Hematopoietic multipotent progenitor cell treated with erythropoietin and hydrocortisone succinate and interleukin-3 and kit ligand, for 15 days (in vitro differentiated cells): ENCODE measurements at regions not wholly inside any gene's neighbourhood (a gene's known extent, or its start where the extent isn't known, plus 50 kb on each side); places are given as distances from the start of the nearest gene placed in this dataset.

Experiments used
- DNase-seq: peaks from one replicate; pipeline ENCODE4 v3.0.0-alpha.2; 2015; ENCODE audit warnings: low spot score

GRCh38 chr12:3959799-3960560 is 86.8 kb upstream of the PARP11 start:
- DNase-seq, result no peak

GRCh38 chr12:3958534-3958933 is 85.3 kb upstream of the PARP11 start:
- no peak for DNase-seq

GRCh38 chr12:3951380-3952135 is 78.4 kb upstream of the PARP11 start:
- DNase-seq, result no peak

- no peak for DNase-seq
These were observed 77.6 kb upstream of the PARP11 start for GRCh38 chr12:3950714-3951320.

- DNase-seq, result no peak
These were observed 74.6 kb upstream of the PARP11 start for GRCh38 chr12:3947781-3948180.

- no peak for DNase-seq
These were observed 72.5 kb upstream of the PARP11 start for GRCh38 chr12:3945671-3946070.

GRCh38 chr12:3944620-3945019 is 71.4 kb upstream of the PARP11 start:
- no peak for DNase-seq

GRCh38 chr12:3938042-3938544 is 64.9 kb upstream of the PARP11 start:
- no peak for DNase-seq

GRCh38 chr12:3935078-3935477 is 61.9 kb upstream of the PARP11 start:
- no peak for DNase-seq

- no peak for DNase-seq
These were observed 60.6 kb upstream of the PARP11 start for GRCh38 chr12:3933819-3934192.

- DNase-seq, result no peak
These were observed 60.0 kb upstream of the PARP11 start for GRCh38 chr12:3933074-3933818.

- DNase-seq, result no peak
These were observed 58.6 kb upstream of the PARP11 start for GRCh38 chr12:3931776-3932175.

- no peak for DNase-seq
These were observed 58.0 kb upstream of the PARP11 start for GRCh38 chr12:3931206-3931605.

GRCh38 chr12:3929875-3930615 is 56.8 kb upstream of the PARP11 start:
- no peak for DNase-seq

GRCh38 chr12:3928538-3929184 is 55.5 kb upstream of the PARP11 start:
- no peak for DNase-seq

GRCh38 chr12:3925621-3926020 is 52.4 kb upstream of the PARP11 start:
- no peak for DNase-seq

- no peak for DNase-seq
These were observed 51.6 kb upstream of the PARP11 start for GRCh38 chr12:3924761-3925160.

- no peak for DNase-seq
These were observed 49.8 kb upstream of the PARP11 start for GRCh38 chr12:3923021-3923420.
